GM18508 (cell line): ENCODE measurements at regions not wholly inside any gene's neighbourhood (a gene's known extent, or its start where the extent isn't known, plus 50 kb on each side); places are given as distances from the start of the nearest gene placed in this dataset.
"Not testable (repeated sequence)": the region's sequence is repeated elsewhere in the genome, so short reads cannot be mapped to it uniquely, and the experiment has no call there.

ENCODE experiments used
- ATAC-seq: cut with Tn5 transposase; IDR thresholded peaks from one replicate; pipeline ENCODE4 v1.9.1; 2021; ENCODE audit warnings: moderate number of reproducible peaks; ENCODE audit not compliant: insufficient read depth, unreplicated experiment

DNA sequence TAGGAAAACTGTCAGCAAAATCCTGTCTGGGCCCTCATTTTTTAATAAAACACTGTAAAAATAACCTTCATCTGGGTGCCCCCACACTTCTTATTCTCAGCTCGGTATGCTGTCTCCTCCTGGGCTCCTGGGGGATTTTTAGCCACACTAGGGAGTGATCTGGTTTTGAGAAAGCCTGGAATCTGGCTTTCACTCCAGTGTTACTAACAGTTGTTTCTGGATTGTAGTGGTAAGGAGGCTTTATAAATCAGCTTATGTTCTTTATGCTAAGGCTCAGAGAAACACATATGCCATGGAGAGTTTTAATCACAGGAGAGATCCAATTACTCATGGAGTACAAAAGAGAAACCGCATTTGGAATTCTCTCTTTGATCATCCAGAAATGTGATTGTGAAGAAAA lies 744.3 kb upstream of the SOX11 start:
- ATAC-seq = no peak

GRCh38 chr2:4951368-4951767 lies 740.8 kb upstream of the SOX11 start:
- ATAC-seq = no peak

DNA sequence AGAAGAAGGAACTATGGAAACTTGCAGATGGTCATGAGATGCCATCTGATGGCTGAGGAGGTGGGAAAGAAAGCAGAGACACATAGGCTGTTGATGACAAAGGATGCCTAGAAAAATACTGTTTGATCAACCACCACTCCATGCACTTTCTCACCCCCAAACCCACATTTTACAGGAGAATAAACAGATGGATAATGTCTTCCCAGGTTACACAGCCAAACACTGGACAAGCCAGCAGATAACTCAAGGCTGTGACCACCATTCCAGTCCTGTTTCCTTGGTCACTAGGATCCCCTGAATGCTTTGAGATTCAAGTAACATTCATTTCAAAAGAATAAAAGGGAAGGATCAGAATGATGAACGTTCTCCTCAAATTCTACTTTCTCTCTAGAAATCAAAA lies 733.0 kb upstream of the SOX11 start:
- no peak for ATAC-seq

DNA sequence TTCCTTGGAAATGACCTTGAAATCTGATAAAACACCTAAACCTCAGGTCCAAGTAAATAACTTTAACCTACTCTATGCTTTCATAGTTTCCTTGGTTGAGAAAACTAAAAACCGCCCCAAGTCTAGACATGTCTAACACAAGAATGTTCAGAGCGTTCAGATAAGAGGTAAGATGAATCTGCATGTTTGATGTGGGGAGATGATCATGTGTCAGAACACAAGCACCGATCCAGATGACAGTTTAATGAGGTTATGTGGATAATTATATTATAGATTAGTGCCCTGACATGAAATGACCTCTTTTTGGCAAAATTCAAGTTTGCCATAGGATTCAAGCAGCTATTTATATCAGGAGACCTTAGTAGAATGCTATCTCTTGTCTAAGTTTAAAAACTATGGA lies 729.8 kb upstream of the SOX11 start:
- no peak for ATAC-seq

DNA sequence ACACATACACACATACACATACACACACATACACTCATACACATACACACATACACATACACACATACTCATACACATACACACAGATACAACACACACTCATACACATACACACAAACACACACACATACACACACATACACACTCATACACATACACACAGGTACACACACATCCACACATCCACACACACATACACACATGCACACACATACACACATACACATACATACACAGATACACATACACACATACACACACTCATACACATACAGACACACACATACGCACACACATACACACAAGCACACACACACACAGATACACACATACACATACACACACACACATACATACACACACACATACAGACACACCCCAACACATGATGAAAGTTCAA lies 729.1 kb upstream of the SOX11 start:
- ATAC-seq = no peak

DNA sequence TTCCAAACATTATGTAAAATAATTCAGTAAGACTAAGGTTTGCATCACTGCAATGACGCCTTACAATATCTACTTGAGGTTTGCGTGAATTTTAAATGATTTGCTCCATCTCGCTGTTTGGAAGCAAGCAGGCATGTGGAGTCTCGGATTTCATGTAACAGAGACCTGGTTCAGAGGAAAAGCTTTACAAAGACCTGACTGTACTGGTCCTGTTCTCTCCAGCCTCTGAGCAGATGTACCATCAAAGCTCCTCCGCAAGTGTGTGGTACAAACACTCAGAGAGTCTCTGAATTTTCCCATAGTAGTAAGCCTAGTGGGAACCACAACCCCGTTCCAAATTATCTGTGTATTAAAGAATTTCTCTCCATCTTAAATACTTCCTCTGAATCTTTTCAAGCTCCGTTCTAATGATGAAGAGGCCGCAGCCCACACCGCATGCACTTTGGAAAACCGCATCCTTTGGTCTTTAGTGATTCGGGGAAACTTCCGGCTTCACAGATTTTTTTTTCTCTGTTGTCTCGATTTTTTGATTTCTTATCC lies 728.1 kb upstream of the SOX11 start:
- ATAC-seq = no peak

- ATAC-seq = no peak
Measured at GRCh38 chr2:4964579-4964978, 727.6 kb upstream of the SOX11 start.

DNA sequence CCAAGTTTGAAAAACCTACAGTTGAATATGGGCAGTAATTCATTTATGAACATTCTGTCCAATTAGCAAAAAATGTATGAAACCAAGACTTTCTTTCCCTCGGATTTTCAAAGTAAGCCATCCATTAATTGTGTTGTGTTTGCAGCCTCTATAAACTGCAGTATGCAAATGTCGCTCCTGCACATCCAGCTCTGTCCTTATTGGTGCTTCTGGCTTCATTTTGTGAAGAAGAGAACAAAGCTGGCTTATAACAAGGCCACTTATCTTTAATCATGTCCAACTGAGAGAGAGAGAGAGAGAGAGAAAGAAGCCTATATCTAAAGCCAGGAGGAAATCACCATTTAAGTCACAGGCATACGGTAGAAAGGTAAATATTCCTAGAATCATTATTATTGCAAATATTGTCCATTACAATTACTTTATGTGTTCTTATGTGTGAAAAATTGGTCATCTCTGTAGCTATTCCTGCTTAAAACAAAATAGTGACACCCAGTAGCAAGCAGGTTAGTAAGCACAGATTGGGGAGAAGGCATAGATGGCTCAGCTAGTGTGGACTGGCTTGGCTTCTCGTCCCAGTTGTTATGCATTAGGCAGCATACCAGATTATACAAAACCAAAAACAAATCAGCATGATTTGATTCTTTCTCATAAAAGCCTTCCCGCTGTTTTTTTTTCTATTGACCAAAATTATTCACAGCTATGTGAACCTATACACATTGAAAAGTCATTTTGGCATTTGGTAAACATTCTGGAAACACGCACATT lies 726.4 kb upstream of the SOX11 start:
- no peak for ATAC-seq

DNA sequence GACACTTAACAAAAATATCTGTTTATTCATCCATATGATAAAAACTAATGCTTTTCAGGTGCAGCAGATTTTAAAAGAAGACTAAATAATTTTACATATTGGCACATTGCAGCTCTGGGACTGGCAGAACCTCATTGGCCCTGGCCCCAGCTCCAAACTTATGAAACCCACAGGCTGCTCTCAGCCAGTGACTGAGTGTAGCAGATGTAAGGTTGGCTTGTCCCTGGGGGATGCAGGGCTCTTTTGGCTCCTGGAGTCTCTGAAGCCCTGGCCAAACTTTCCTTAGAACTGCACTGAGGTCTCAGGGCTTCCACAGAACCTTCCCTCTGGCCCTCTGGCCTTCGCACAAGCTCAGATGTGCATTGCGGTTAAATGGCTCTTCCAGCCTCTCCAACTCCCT lies 725.0 kb upstream of the SOX11 start:
- ATAC-seq = no peak

GRCh38 chr2:4972472-4972871 lies 719.7 kb upstream of the SOX11 start:
- ATAC-seq = no peak

GRCh38 chr2:4973354-4973753 lies 718.8 kb upstream of the SOX11 start:
- ATAC-seq = no peak

GRCh38 chr2:4973973-4974372 lies 718.2 kb upstream of the SOX11 start:
- ATAC-seq = no peak

DNA sequence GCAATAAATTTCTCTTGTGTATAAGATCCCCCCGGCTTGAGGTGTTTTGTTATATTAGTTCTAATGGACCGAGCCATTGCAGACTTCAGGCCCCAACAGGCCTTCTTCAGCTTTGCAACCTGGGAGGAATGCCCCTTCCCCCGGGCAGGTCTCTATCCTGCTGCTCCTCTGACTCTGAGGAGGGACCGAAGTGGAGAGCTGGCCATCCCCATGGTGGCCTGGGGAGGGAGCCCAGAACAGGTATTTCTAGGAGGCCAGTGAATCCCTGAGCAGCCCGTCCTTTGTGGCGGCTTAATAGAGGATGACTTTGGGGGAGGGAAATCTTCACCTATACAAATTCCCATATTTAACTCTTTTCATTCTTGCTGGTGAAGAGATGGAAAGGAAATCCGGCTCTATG lies 715.8 kb upstream of the SOX11 start:
- no peak for ATAC-seq

DNA sequence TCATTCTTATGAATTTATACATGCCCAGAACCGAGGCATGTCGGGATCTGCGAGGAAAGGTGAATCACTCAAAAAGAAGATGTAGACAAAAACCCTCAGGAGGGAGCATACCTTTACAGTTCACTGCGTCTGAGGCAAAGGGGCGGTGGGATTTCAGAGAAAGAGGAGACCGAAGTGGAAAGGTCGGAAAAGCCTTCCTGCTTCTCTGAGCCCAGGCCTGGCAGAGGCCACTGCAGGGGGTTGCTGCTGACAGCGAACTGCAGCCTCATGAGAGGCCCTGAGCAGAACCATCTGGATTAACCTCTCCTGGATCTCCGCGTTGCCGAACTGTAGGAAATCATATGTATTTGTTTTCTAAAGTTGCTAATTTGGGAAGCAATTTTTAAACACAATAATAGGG lies 713.1 kb upstream of the SOX11 start:
- no peak for ATAC-seq

DNA sequence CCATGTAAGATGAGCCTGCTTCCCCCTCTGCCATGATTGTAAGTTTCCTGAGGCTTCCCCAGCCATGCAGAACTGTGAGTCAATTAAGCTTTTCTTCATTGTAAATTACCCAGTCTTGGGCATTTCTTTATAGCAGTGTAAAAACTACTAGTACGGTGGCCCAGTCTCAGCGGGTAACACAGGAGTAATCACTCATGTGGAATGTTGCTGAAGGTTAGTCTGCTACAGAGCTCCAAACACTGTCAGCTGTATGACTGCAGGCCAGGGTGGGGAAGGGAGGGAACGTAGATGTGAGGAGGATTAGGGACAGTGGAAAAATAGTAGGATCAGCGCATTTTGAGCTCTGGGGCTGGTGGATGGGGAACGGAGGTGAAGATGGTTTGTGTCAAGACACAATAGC lies 711.2 kb upstream of the SOX11 start:
- no peak for ATAC-seq

- no peak for ATAC-seq
Measured at GRCh38 chr2:4981802-4982409, 710.3 kb upstream of the SOX11 start.

- ATAC-seq = not testable (repeated sequence)
Measured at GRCh38 chr2:4988444-4988843, 703.7 kb upstream of the SOX11 start.

- no peak for ATAC-seq
Measured at GRCh38 chr2:4992226-4992625, 700.0 kb upstream of the SOX11 start.

GRCh38 chr2:4995466-4995865 lies 696.7 kb upstream of the SOX11 start:
- no peak for ATAC-seq

DNA sequence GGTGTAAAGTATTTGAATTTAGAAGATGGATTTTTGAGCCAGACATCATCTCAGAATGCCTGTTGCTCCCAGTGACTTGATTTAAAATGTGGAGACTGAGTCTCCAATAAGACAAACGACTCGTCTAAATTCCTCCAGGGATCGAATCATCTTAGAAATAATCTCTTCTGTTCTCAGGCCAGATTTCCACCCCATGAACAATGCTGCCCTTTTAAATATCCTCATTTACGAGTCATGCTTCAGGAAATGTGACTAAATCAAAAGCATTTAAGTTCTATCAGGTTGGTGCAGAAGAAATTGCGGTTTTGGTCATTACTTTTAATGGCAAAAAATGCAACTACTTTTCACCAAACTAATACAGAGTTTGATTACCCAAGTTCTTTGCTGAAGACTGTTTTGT lies 684.6 kb upstream of the SOX11 start:
- no peak for ATAC-seq

- ATAC-seq = no peak
Measured at GRCh38 chr2:5019324-5019723, 672.9 kb upstream of the SOX11 start.
